Brain pericyte (primary cell): ENCODE measurements at regions not wholly inside any gene's neighbourhood (a gene's known extent, or its start where the extent isn't known, plus 50 kb on each side); places are given as distances from the start of the nearest gene placed in this dataset.

ENCODE experiments used
- DNase-seq: peaks from one replicate; pipeline ENCODE4 v3.0.0-alpha.2; 2012; ENCODE audit warnings: low read depth, low spot score

DNA sequence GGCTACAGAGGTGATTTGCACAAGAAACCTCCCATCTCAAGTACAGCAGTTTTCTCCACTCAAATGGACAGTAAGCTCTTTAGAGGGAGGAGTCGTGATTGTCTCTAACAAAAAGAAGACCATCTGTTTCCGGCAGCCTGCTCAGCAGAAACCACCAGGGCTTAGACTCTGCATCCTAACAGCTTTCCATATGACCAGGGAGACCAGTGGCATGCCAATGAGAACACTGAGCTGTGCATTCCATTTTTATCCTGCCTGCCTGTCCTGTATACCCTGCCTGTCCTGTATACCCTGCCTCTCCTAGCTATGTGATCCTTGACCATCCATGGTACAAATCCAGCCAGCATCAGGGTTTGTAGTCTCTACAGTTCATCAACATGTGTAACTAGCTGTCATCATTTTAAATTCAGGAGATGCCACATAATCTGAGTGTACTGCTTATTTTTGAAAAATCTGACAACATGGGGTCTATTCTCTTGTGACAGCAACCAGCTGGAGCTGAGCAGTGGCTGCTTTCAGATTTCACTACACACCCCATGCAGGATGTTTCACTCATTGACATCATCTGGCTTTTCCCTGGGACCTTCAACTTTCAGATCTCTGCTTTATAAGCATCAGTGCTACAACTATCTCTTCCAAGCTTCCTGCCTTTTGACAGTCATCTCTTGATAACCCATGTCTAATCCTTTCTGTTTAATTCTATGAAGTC is 50.5 kb upstream of the POU2AF2 start:
- DNase-seq, result no peak

GRCh38 chr11:111193924-111194490 is 51.5 kb upstream of the POU2AF2 start:
- no peak for DNase-seq

- no peak for DNase-seq
Measured at GRCh38 chr11:111189466-111189865, 56.1 kb upstream of the POU2AF2 start.

DNA sequence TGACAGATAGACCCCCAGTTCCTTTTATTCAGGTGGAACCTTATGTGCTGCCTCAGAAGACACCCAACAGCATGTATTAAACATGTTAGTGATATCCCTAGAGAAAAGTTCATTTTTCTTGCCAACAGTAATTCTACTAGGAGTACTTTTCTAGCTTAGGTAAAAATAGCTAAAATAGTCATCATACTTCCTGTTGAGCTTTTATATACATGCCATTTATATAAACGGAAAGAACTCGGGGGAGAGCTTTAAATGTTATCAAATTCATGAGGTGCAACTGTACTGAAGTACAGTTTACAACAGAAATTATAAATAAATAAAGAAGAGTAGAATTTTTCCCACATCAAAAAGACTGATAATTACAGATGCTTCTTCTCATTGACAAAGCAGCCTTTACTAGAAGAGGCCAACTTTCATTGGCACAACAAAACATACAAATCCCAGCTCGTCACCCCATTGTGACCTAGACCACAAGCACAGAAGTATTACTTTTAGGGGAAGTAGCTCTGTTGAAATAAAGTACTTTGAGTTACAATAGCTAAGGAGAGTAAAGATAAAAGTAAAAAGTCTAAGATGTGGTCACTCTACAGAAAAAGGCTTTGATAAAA is 59.1 kb upstream of the POU2AF2 start:
- DNase-seq, result no peak

DNA sequence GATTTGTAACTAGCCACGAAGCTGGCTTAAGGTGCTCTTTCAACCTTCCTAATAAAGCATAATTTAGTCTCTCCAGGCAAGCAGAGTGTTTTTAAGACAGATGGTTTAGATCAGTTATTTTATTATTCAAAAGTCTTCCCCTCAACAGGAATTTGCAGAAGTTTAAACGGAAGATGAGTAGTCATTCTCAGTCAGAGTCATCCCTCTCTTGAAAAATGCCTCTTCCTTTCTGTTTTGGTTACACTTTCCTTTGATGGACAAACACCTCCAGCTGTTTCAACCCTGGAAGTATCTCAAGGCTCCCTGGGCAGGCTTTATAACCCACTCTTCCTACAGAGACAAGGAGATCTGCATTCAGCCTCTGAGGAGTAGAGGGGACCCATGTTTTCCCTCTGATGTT is 60.3 kb upstream of the POU2AF2 start:
- DNase-seq, result peak; percentile 41

- no peak for DNase-seq
Measured at GRCh38 chr11:111183706-111184105, 61.8 kb upstream of the POU2AF2 start.

- DNase-seq, result no peak
Measured at GRCh38 chr11:111179184-111179910, 66.2 kb upstream of the POU2AF2 start.

- DNase-seq, result no peak
Measured at GRCh38 chr11:111177037-111177871, 68.3 kb upstream of the POU2AF2 start.

- no peak for DNase-seq
Measured at GRCh38 chr11:111176603-111177002, 68.9 kb upstream of the POU2AF2 start.

- DNase-seq, result no peak
Measured at GRCh38 chr11:111173221-111173620, 72.3 kb upstream of the POU2AF2 start.

GRCh38 chr11:111172321-111172862 is 73.1 kb upstream of the POU2AF2 start:
- DNase-seq, result no peak

DNA sequence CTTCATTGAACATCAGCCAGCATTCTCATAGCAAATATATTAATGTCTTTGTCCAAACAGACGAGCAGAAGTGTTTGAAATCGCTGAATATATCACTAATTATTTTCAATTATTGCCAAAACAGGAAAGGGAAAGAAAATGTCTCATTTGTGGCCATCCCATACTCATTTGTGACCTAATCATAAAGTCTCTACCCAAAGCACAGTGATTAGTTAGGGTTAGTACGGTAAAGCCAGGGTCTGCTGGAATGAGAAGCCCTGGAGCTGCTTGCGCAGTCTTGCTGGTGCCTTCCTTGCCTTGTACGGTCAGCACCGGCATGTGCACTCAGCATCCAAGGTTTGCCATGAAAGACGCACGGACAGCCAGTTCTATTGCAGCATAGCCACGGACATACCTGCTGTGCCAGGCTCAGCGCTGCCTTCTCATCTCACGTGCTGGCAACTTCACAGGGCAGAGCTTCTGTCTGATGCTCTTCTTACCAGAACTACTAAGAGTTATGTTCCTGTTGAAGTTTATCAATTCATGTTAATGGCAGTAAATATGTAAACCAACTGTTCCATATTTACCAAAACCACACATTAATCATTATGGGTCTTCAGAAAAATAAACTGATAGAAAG is 74.7 kb upstream of the POU2AF2 start:
- DNase-seq, result no peak

GRCh38 chr11:111169367-111169766 is 76.2 kb upstream of the POU2AF2 start:
- no peak for DNase-seq

GRCh38 chr11:111168871-111169270 is 76.7 kb upstream of the POU2AF2 start:
- DNase-seq, result no peak

DNA sequence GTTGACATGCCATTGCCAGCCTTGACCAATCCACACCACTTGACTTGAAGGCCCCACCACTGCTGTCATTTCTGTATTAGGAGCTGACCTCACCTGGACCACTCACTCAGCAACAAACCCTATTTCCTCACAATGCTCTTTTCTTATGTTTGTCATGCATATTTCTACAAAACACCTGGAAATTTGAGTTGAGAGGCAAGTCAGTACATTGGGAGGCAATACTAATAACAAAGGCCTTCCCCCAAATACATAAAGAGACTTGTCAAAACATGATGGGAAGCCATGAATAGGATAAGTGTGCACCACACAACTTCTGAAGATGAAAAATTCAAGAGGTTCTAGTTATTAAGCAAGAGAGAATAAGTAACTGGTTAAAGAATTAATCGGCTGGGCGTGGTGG is 77.9 kb upstream of the POU2AF2 start:
- no peak for DNase-seq

DNA sequence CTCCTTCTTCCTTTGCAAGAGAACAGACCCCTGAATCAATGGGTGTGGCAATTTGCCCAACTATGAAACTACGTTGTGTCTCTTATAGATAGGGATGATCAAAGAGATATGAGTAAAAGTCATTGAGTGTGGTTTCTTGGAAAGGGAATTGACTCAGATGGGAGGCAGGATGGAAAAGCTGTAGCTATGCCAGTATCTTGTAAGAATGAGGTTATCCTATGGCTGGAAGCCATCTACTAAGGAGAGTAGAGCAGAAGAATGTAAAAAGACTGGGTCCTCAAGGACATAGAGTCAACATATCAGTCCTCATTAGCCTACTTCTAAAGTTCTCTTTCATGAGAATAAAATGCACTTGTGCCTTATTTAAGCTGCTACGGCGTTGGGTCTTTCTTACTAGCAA is 78.9 kb upstream of the POU2AF2 start:
- no peak for DNase-seq

DNA sequence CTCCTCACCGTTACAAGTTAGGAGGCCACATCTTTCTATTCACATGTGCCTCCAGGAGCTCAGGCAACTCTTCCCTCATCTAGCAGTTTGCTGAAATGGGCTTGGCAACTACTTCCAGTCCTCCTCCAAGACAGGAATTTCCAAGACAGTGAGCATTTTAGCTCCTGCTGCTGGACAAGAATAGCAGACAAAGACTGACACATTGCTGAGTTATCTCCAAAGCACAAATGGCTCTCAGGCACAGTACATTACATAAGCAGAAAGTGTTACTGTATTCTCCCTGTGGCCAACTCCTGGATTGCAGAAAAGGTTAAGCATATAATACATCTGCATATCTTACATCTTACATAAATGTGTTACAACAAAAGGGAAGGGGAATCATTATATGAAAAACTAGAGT is 83.2 kb upstream of the POU2AF2 start:
- DNase-seq, result no peak

GRCh38 chr11:111157571-111157970 is 88.0 kb upstream of the POU2AF2 start:
- no peak for DNase-seq

DNA sequence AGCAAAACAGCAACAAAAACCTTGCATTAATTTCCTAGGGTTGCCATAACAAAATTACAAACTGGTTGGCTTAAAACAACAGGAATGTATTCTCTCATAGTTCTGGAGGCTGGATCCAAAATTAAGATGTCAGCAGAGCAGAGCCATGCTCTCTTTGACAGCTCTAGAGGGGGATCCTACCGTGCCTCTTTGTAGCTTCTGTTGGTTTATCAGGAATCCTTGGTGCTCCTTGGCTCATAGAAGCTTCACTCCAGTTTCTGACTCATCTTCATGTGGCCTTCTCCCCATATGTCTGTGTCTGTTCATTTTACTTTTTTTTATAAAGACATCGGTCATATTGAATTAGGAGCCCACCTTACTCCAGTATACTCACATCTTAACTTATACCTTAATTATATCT is 90.5 kb upstream of the POU2AF2 start:
- DNase-seq, result no peak

GRCh38 chr11:111153194-111153593 is 92.3 kb upstream of the POU2AF2 start:
- no peak for DNase-seq

- no peak for DNase-seq
Measured at GRCh38 chr11:111148953-111149352, 96.6 kb upstream of the POU2AF2 start.
